Dendritic cell treated with granulocyte-macrophage colony-stimulating factor and Interleukin-4, amounts not matched to agents 40 ng/mL and 50 ng/mL, for 4 days (primary cell): ENCODE measurements at regions not wholly inside any gene's neighbourhood (a gene's known extent, or its start where the extent isn't known, plus 50 kb on each side); places are given as distances from the start of the nearest gene placed in this dataset.
"Not testable (repeated sequence)": the region's sequence is repeated elsewhere in the genome, so short reads cannot be mapped to it uniquely, and the experiment has no call there.

Source experiments
- H3K27ac Mint-ChIP-seq: one replicate; pipeline ENCODE4 v1.8.0; 2022; ENCODE audit warnings: mild to moderate bottlenecking, mixed read lengths
- H3K27me3 Mint-ChIP-seq: one replicate; pipeline ENCODE4 v1.8.0; 2022; ENCODE audit warnings: mild to moderate bottlenecking, mixed read lengths
- H3K36me3 Mint-ChIP-seq: one replicate; pipeline ENCODE4 v1.8.0; 2022; ENCODE audit warnings: low read depth, mixed read lengths
- H3K4me1 Mint-ChIP-seq: one replicate; pipeline ENCODE4 v1.8.0; 2022; ENCODE audit warnings: low read depth, mixed read lengths
- H3K4me3 Mint-ChIP-seq: one replicate; pipeline ENCODE4 v1.8.0; 2022; ENCODE audit warnings: mild to moderate bottlenecking, moderate library complexity, mixed read lengths
- H3K9me3 Mint-ChIP-seq: one replicate; pipeline ENCODE4 v1.8.0; 2022; ENCODE audit warnings: mixed read lengths
- intact Hi-C: fragments of 100-400 bp; cut with micrococcal nuclease; formaldehyde crosslinking; loops from one replicate; pipeline ENCODE4 v1.15.0; 2022

GRCh38 chr12:38431921-38432320 lies 115.3 kb downstream of the ALG10B start:
- peaks cover 3% of the 10 kb centered on the region for H3K9me3 Mint-ChIP-seq
- H3K4me3 Mint-ChIP-seq: no peak overlapping the region
- no peaks in the 10 kb centered on the region for H3K4me1 Mint-ChIP-seq
- no peaks in the 10 kb centered on the region for H3K36me3 Mint-ChIP-seq
- H3K27me3 Mint-ChIP-seq: no peaks in the 10 kb centered on the region
- intact Hi-C loops: no loop called here
- no peak overlapping the region for H3K27ac Mint-ChIP-seq

- H3K36me3 Mint-ChIP-seq, H3K4me3 Mint-ChIP-seq, intact Hi-C loops, H3K27ac Mint-ChIP-seq, H3K4me1 Mint-ChIP-seq, H3K27me3 Mint-ChIP-seq: not testable (repeated sequence)
- H3K9me3 Mint-ChIP-seq: peaks cover 12% of the 10 kb centered on the region
Observed at GRCh38 chr12:38441871-38442281, 125.3 kb downstream of the ALG10B start.

GRCh38 chr12:38445040-38445439 lies 128.5 kb downstream of the ALG10B start:
- Mint-ChIP-seq H3K9me3 (no peaks in the 10 kb centered on the region), H3K27me3 (no peaks in the 10 kb centered on the region), H3K4me1 (no peaks in the 10 kb centered on the region), H3K4me3 (no peak overlapping the region), H3K27ac (no peak overlapping the region), H3K36me3 (no peaks in the 10 kb centered on the region)
- intact Hi-C loops: no loop called here

GRCh38 chr12:38448991-38449390 lies 132.4 kb downstream of the ALG10B start:
- Mint-ChIP-seq H3K4me1 (no peaks in the 10 kb centered on the region), H3K36me3 (no peaks in the 10 kb centered on the region), H3K27me3 (no peaks in the 10 kb centered on the region), H3K27ac (no peak overlapping the region), H3K9me3 (no peaks in the 10 kb centered on the region), H3K4me3 (no peak overlapping the region)
- intact Hi-C loops: no loop called here

- H3K27me3 Mint-ChIP-seq: no peaks in the 10 kb centered on the region
- intact Hi-C loops: no loop called here
- H3K9me3 Mint-ChIP-seq: no peaks in the 10 kb centered on the region
- no peak overlapping the region for H3K27ac Mint-ChIP-seq
- H3K4me3 Mint-ChIP-seq: no peak overlapping the region
- no peaks in the 10 kb centered on the region for H3K4me1 Mint-ChIP-seq
- no peaks in the 10 kb centered on the region for H3K36me3 Mint-ChIP-seq
Observed at GRCh38 chr12:38456537-38457120, 140.1 kb downstream of the ALG10B start.

GRCh38 chr12:38465020-38465419 lies 148.4 kb downstream of the ALG10B start:
- Mint-ChIP-seq H3K9me3 (no peaks in the 10 kb centered on the region), H3K4me1 (no peaks in the 10 kb centered on the region), H3K4me3 (no peak overlapping the region), H3K27me3 (no peaks in the 10 kb centered on the region), H3K36me3 (no peaks in the 10 kb centered on the region), H3K27ac (no peak overlapping the region)
- intact Hi-C loops: no loop called here

GRCh38 chr12:38469715-38470114 lies 153.1 kb downstream of the ALG10B start:
- intact Hi-C loops: no loop called here
- Mint-ChIP-seq H3K27me3 (no peaks in the 10 kb centered on the region), H3K4me3 (no peak overlapping the region), H3K36me3 (no peaks in the 10 kb centered on the region), H3K27ac (no peak overlapping the region), H3K9me3 (peaks cover 13% of the 10 kb centered on the region), H3K4me1 (no peaks in the 10 kb centered on the region)

GRCh38 chr12:38477340-38478090 lies 160.9 kb downstream of the ALG10B start:
- Mint-ChIP-seq H3K27me3 (no peaks in the 10 kb centered on the region), H3K36me3 (no peaks in the 10 kb centered on the region), H3K4me3 (no peak overlapping the region), H3K27ac (no peak overlapping the region), H3K4me1 (no peaks in the 10 kb centered on the region), H3K9me3 (peaks cover 13% of the 10 kb centered on the region)
- intact Hi-C loops: no loop called here

- Mint-ChIP-seq H3K36me3 (no peaks in the 10 kb centered on the region), H3K4me3 (no peak overlapping the region), H3K27ac (no peak overlapping the region), H3K4me1 (no peaks in the 10 kb centered on the region), H3K27me3 (no peaks in the 10 kb centered on the region), H3K9me3 (no peaks in the 10 kb centered on the region)
- intact Hi-C loops: loop anchor here (10.0 kb wide), 1 partner anchor 106 kb away; no protein-coding TSS in a partner anchor
Observed at GRCh38 chr12:38480594-38480993, 164.0 kb downstream of the ALG10B start.

GRCh38 chr12:38484821-38485449 lies 168.4 kb downstream of the ALG10B start:
- no peak overlapping the region for H3K27ac Mint-ChIP-seq
- H3K36me3 Mint-ChIP-seq: no peaks in the 10 kb centered on the region
- intact Hi-C loops: loop anchor here (10.0 kb wide), 1 partner anchor 110 kb away; no protein-coding TSS in a partner anchor
- H3K4me1 Mint-ChIP-seq: no peaks in the 10 kb centered on the region
- no peak overlapping the region for H3K4me3 Mint-ChIP-seq
- no peaks in the 10 kb centered on the region for H3K27me3 Mint-ChIP-seq
- H3K9me3 Mint-ChIP-seq: no peaks in the 10 kb centered on the region

- H3K36me3 Mint-ChIP-seq: no peaks in the 10 kb centered on the region
- H3K4me1 Mint-ChIP-seq: no peaks in the 10 kb centered on the region
- H3K9me3 Mint-ChIP-seq: no peaks in the 10 kb centered on the region
- no peaks in the 10 kb centered on the region for H3K27me3 Mint-ChIP-seq
- no peak overlapping the region for H3K4me3 Mint-ChIP-seq
- intact Hi-C loops: loop anchor here (10.0 kb wide), 1 partner anchor 114 kb away; no protein-coding TSS in a partner anchor
- no peak overlapping the region for H3K27ac Mint-ChIP-seq
Observed at GRCh38 chr12:38488866-38489265, 172.3 kb downstream of the ALG10B start.

GRCh38 chr12:38490073-38490472 lies 173.5 kb downstream of the ALG10B start:
- H3K9me3 Mint-ChIP-seq: no peaks in the 10 kb centered on the region
- no peak overlapping the region for H3K27ac Mint-ChIP-seq
- no peaks in the 10 kb centered on the region for H3K36me3 Mint-ChIP-seq
- intact Hi-C loops: no loop called here
- no peak overlapping the region for H3K4me3 Mint-ChIP-seq
- no peaks in the 10 kb centered on the region for H3K27me3 Mint-ChIP-seq
- no peaks in the 10 kb centered on the region for H3K4me1 Mint-ChIP-seq

- H3K27ac Mint-ChIP-seq: no peak overlapping the region
- H3K36me3 Mint-ChIP-seq: no peaks in the 10 kb centered on the region
- no peaks in the 10 kb centered on the region for H3K9me3 Mint-ChIP-seq
- intact Hi-C loops: no loop called here
- no peaks in the 10 kb centered on the region for H3K4me1 Mint-ChIP-seq
- H3K27me3 Mint-ChIP-seq: no peaks in the 10 kb centered on the region
- no peak overlapping the region for H3K4me3 Mint-ChIP-seq
Observed at GRCh38 chr12:38490941-38491340, 174.4 kb downstream of the ALG10B start.

GRCh38 chr12:38501481-38501880 lies 184.9 kb downstream of the ALG10B start:
- Mint-ChIP-seq H3K4me3 (no peak overlapping the region), H3K4me1 (no peaks in the 10 kb centered on the region), H3K27me3 (no peaks in the 10 kb centered on the region), H3K27ac (no peak overlapping the region), H3K36me3 (no peaks in the 10 kb centered on the region), H3K9me3 (peaks cover 15% of the 10 kb centered on the region)
- intact Hi-C loops: no loop called here
